ENCODE measurements at regions not wholly inside any gene's neighbourhood (a gene's known extent, or its start where the extent isn't known, plus 50 kb on each side); places are given as distances from the start of the nearest gene placed in this dataset.

GRCh38 chr4:184568770-184569169, 80.5 kb downstream of the CASP3 start:
- Histone ChIP-seq H3K27me3 (ENCODE audit: low read length) (no peaks in the 10 kb centered on the region), H3K4me3 (ENCODE audit: insufficient read depth, low read length, poor library complexity, severe bottlenecking) (no peak overlapping the region), H3K4me2 (ENCODE audit: low read depth, low read length, poor library complexity, severe bottlenecking) (no peak overlapping the region), H3K9ac (ENCODE audit: low read length) (no peak overlapping the region), H3K9me3 (ENCODE audit: insufficient read depth, low read length) (no peaks in the 10 kb centered on the region), H2AFZ (ENCODE audit: low read depth, low read length, severe bottlenecking) (no peak overlapping the region), H3K27ac (ENCODE audit: low read depth, low read length) (no peak overlapping the region), H3K9me2 (replicated peaks; ENCODE audit: insufficient read depth, low read length) (no peaks in the 10 kb centered on the region), H3K36me3 (ENCODE audit: low read length) (no peaks in the 10 kb centered on the region), H3K79me2 (ENCODE audit: insufficient read depth, low read length) (no peaks in the 10 kb centered on the region), H3F3A (ENCODE audit: insufficient read depth) (no peaks in the 10 kb centered on the region), H4K20me1 (ENCODE audit: low read depth, low read length) (no peaks in the 10 kb centered on the region)
- TF ChIP-seq CTCF (IDR thresholded peaks at IDR 0.05; ENCODE audit: insufficient read depth, low read length, poor library complexity, severe bottlenecking), result no peak
- no peak for TF ChIP-seq EZH2phosphoT487 (conservative IDR thresholded peaks at IDR 0.05; ENCODE audit: low read length)

- no peak for TF ChIP-seq CTCF (IDR thresholded peaks at IDR 0.05; ENCODE audit: insufficient read depth, low read length, poor library complexity, severe bottlenecking)
- H3K4me3 ChIP-seq (ENCODE audit: insufficient read depth, low read length, poor library complexity, severe bottlenecking), result no peak overlapping the region
- H3K9me2 ChIP-seq (replicated peaks; ENCODE audit: insufficient read depth, low read length), result no peaks in the 10 kb centered on the region
- H3F3A ChIP-seq (ENCODE audit: insufficient read depth), result no peaks in the 10 kb centered on the region
- no peaks in the 10 kb centered on the region for H3K9me3 ChIP-seq (ENCODE audit: insufficient read depth, low read length)
- no peaks in the 10 kb centered on the region for H4K20me1 ChIP-seq (ENCODE audit: low read depth, low read length)
- H3K27ac ChIP-seq (ENCODE audit: low read depth, low read length), result no peak overlapping the region
- H2AFZ ChIP-seq (ENCODE audit: low read depth, low read length, severe bottlenecking), result no peak overlapping the region
- no peak overlapping the region for H3K4me2 ChIP-seq (ENCODE audit: low read depth, low read length, poor library complexity, severe bottlenecking)
- H3K36me3 ChIP-seq (ENCODE audit: low read length), result no peaks in the 10 kb centered on the region
- H3K9ac ChIP-seq (ENCODE audit: low read length), result no peak overlapping the region
- no peaks in the 10 kb centered on the region for H3K27me3 ChIP-seq (ENCODE audit: low read length)
- H3K79me2 ChIP-seq (ENCODE audit: insufficient read depth, low read length), result no peaks in the 10 kb centered on the region
Observed at GRCh38 chr4:184563621-184564020, 85.6 kb downstream of the CASP3 start.

- H3K4me2 ChIP-seq (ENCODE audit: low read depth, low read length, poor library complexity, severe bottlenecking), result no peak overlapping the region
- H3K36me3 ChIP-seq (ENCODE audit: low read length), result no peaks in the 10 kb centered on the region
- no peaks in the 10 kb centered on the region for H3F3A ChIP-seq (ENCODE audit: insufficient read depth)
- TF ChIP-seq EZH2phosphoT487 (conservative IDR thresholded peaks at IDR 0.05; ENCODE audit: low read length) (no peak), CTCF (IDR thresholded peaks at IDR 0.05; ENCODE audit: insufficient read depth, low read length, poor library complexity, severe bottlenecking) (no peak)
- H3K79me2 ChIP-seq (ENCODE audit: insufficient read depth, low read length), result no peaks in the 10 kb centered on the region
- no peaks in the 10 kb centered on the region for H3K9me3 ChIP-seq (ENCODE audit: insufficient read depth, low read length)
- H4K20me1 ChIP-seq (ENCODE audit: low read depth, low read length), result no peaks in the 10 kb centered on the region
- no peaks in the 10 kb centered on the region for H3K9me2 ChIP-seq (replicated peaks; ENCODE audit: insufficient read depth, low read length)
- H3K27ac ChIP-seq (ENCODE audit: low read depth, low read length), result no peak overlapping the region
- H3K27me3 ChIP-seq (ENCODE audit: low read length), result no peaks in the 10 kb centered on the region
- no peak overlapping the region for H3K9ac ChIP-seq (ENCODE audit: low read length)
- H3K4me3 ChIP-seq (ENCODE audit: insufficient read depth, low read length, poor library complexity, severe bottlenecking), result no peak overlapping the region
- no peak overlapping the region for H2AFZ ChIP-seq (ENCODE audit: low read depth, low read length, severe bottlenecking)
Observed at GRCh38 chr4:184558996-184559395, 84.6 kb upstream of the IRF2 start.

GRCh38 chr4:184553891-184554290, 79.5 kb upstream of the IRF2 start:
- Histone ChIP-seq H4K20me1 (ENCODE audit: low read depth, low read length) (no peaks in the 10 kb centered on the region), H3K9me2 (replicated peaks; ENCODE audit: insufficient read depth, low read length) (no peaks in the 10 kb centered on the region), H3K4me3 (ENCODE audit: insufficient read depth, low read length, poor library complexity, severe bottlenecking) (no peak overlapping the region), H3K9ac (ENCODE audit: low read length) (no peak overlapping the region), H3K27me3 (ENCODE audit: low read length) (no peaks in the 10 kb centered on the region), H3K4me2 (ENCODE audit: low read depth, low read length, poor library complexity, severe bottlenecking) (no peak overlapping the region), H3F3A (ENCODE audit: insufficient read depth) (no peaks in the 10 kb centered on the region), H3K9me3 (ENCODE audit: insufficient read depth, low read length) (no peaks in the 10 kb centered on the region), H3K27ac (ENCODE audit: low read depth, low read length) (no peak overlapping the region), H2AFZ (ENCODE audit: low read depth, low read length, severe bottlenecking) (no peak overlapping the region), H3K36me3 (ENCODE audit: low read length) (no peaks in the 10 kb centered on the region), H3K79me2 (ENCODE audit: insufficient read depth, low read length) (no peaks in the 10 kb centered on the region)
- TF ChIP-seq CTCF (IDR thresholded peaks at IDR 0.05; ENCODE audit: insufficient read depth, low read length, poor library complexity, severe bottlenecking), result no peak
- TF ChIP-seq EZH2phosphoT487 (conservative IDR thresholded peaks at IDR 0.05; ENCODE audit: low read length), result no peak

Data from SU-DHL-6 (cell line).